Ishikawa (cell line): ENCODE measurements at regions not wholly inside any gene's neighbourhood (a gene's known extent, or its start where the extent isn't known, plus 50 kb on each side); places are given as distances from the start of the nearest gene placed in this dataset.

Experiments used
- CEBPB ChIP-seq: IDR thresholded peaks from 2 replicates; pipeline ENCODE4 v1.6.1; 2012
- CREB1 ChIP-seq: IDR thresholded peaks from 2 replicates; pipeline ENCODE4 v1.6.1; 2012; ENCODE audit warnings: low read depth
- EGR1 ChIP-seq: IDR thresholded peaks from 2 replicates; pipeline ENCODE4 v1.6.1; 2012
- EP300 ChIP-seq: IDR thresholded peaks from 2 replicates; pipeline ENCODE4 v1.6.1; 2012; ENCODE audit warnings: borderline replicate concordance
- FOXM1 ChIP-seq: IDR thresholded peaks from 2 replicates; pipeline ENCODE4 v1.6.1; 2012; ENCODE audit warnings: low read depth, borderline replicate concordance
- NFIC ChIP-seq: IDR thresholded peaks from 2 replicates; pipeline ENCODE4 v1.6.1; 2012
- RAD21 ChIP-seq: IDR thresholded peaks from 2 replicates; pipeline ENCODE4 v1.6.1; 2012; ENCODE audit warnings: low read depth
- TAF1 ChIP-seq: IDR thresholded peaks from 2 replicates; pipeline ENCODE4 v1.6.1; 2012; ENCODE audit warnings: low read depth, mild to moderate bottlenecking
- TCF12 ChIP-seq: IDR thresholded peaks from 2 replicates; pipeline ENCODE4 v1.6.1; 2012; ENCODE audit warnings: low read depth
- TEAD4 ChIP-seq: IDR thresholded peaks from 2 replicates; pipeline ENCODE4 v1.6.1; 2012
- YY1 ChIP-seq: IDR thresholded peaks from 2 replicates; pipeline ENCODE4 v1.6.1; 2012; ENCODE audit warnings: low read depth
- ZBTB7A ChIP-seq: IDR thresholded peaks from 2 replicates; pipeline ENCODE4 v1.6.1; 2012; ENCODE audit warnings: low read depth
- TF ChIP-seq, protein P1 (sequence below): IDR thresholded peaks from 2 replicates; pipeline ENCODE4 v1.6.1; 2012
- TF ChIP-seq, protein P2 (sequence below): IDR thresholded peaks from 2 replicates; pipeline ENCODE4 v1.6.1; 2012
- TF ChIP-seq, protein P3 (sequence below): IDR thresholded peaks from 2 replicates; pipeline ENCODE4 v1.6.1; 2012; ENCODE audit warnings: low read depth, mild to moderate bottlenecking

DNA sequence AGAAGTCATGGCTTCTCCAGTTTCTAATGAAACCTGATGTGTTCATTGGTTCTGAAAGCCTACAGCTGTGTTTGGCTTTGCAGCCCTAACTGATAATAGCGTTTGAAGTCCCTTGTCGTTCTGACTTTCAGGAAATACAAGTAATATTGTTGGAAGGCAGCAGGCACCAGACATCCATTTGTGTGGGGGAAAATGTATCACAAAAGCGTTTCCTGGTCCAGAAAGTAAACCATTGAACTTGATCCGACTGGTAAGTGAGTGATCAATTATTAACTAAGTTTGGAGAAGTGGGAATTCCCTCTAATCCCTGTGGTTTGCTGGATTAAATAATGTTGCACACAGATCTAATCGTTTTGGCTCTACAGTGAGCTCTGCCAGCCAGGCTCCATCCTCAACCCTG lies 77.3 kb upstream of the LTA4H start:
- no peak for TF ChIP-seq ZBTB7A

DNA sequence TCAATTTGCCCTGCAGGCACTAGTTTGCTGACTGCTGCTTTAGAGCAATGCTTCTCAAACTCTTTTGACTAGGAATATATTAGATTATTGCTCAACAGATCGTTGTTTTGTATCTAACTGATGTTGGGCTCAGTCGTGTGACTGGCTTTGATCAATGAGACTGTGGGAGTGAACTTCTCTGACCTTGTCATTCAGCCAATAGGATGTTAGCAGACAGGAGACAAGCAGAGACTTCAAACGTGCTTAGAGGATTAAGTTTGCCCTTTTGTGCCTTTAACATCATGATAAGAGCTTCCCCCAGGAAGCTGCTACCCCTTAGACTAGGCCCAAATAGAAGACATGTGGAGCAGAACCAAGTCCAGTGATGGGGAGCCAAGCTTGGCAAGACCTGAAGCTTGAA lies 76.7 kb upstream of the ELK3 start:
- TF ChIP-seq CEBPB (no peak), EP300 (no peak)

DNA sequence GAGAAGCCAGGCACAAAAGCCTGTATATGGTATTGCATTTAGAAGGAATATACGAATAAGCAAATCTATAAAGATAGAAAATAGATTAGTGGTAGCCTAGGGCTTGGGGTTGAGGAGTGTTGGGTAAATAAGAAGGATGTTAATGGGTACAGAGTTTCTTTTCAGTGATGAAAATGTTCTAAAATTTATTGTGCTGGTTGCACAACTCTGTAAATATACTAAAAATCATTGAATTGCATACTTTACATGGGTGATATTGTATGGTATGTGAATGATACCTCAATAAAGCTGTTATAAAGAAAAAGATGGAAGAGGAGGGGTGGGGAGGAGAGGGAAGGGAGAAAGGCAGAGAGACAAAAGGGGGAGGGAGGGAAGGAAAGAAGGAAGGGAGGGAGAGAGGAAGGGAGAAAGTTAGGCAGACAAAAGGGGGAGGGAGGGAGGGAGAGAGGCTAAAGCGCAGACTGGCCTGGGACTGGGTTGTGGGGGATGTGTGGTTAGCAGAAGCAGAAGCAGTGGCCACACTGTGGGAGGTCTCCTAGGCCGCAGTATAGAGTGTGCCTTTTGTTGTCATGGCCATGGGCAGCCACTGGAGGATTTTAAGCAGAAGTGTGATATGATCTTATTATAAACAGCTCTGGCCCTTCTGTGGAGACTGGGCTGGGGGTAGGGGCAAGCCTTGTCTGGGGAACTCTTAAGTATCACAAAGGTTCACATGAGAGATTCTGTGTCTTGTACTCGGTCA lies 73.6 kb upstream of the ELK3 start:
- TF ChIP-seq, protein P1, sequence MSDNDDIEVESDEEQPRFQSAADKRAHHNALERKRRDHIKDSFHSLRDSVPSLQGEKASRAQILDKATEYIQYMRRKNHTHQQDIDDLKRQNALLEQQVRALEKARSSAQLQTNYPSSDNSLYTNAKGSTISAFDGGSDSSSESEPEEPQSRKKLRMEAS, result no peak
- no peak for TF ChIP-seq TCF12
- no peak for TF ChIP-seq TEAD4
- no peak for TF ChIP-seq YY1
- TF ChIP-seq EGR1, result no peak
- TF ChIP-seq, protein P2, sequence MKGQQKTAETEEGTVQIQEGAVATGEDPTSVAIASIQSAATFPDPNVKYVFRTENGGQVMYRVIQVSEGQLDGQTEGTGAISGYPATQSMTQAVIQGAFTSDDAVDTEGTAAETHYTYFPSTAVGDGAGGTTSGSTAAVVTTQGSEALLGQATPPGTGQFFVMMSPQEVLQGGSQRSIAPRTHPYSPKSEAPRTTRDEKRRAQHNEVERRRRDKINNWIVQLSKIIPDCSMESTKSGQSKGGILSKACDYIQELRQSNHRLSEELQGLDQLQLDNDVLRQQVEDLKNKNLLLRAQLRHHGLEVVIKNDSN, result no peak
- TF ChIP-seq, protein P3, sequence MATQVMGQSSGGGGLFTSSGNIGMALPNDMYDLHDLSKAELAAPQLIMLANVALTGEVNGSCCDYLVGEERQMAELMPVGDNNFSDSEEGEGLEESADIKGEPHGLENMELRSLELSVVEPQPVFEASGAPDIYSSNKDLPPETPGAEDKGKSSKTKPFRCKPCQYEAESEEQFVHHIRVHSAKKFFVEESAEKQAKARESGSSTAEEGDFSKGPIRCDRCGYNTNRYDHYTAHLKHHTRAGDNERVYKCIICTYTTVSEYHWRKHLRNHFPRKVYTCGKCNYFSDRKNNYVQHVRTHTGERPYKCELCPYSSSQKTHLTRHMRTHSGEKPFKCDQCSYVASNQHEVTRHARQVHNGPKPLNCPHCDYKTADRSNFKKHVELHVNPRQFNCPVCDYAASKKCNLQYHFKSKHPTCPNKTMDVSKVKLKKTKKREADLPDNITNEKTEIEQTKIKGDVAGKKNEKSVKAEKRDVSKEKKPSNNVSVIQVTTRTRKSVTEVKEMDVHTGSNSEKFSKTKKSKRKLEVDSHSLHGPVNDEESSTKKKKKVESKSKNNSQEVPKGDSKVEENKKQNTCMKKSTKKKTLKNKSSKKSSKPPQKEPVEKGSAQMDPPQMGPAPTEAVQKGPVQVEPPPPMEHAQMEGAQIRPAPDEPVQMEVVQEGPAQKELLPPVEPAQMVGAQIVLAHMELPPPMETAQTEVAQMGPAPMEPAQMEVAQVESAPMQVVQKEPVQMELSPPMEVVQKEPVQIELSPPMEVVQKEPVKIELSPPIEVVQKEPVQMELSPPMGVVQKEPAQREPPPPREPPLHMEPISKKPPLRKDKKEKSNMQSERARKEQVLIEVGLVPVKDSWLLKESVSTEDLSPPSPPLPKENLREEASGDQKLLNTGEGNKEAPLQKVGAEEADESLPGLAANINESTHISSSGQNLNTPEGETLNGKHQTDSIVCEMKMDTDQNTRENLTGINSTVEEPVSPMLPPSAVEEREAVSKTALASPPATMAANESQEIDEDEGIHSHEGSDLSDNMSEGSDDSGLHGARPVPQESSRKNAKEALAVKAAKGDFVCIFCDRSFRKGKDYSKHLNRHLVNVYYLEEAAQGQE, result no peak
- no peak for TF ChIP-seq CREB1
- TF ChIP-seq FOXM1, result no peak
- no peak for TF ChIP-seq EP300
- TF ChIP-seq RAD21, result no peak
- no peak for TF ChIP-seq NFIC
- no peak for TF ChIP-seq ZBTB7A
- no peak for TF ChIP-seq CEBPB
- no peak for TF ChIP-seq TAF1

DNA sequence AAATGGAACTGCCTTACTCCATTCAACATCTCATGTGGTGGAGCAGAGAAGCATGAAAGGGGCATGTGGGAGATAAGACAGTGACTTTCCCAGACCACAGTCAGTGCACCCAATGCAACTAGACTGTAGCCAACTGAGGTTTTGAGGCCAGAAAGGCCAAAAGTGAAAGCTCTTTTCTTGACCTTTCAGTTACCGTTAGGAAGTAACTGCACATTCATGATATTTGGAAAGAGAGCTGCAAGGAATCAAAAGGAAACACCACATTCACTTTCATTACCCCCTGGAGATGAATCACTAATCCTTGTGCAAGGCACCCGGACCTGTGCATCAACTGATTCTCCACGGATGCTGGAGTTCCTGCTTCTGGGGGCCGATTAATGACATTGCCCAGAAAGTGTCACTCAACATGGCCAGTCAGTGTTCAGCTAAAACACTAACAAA lies 72.9 kb upstream of the ELK3 start:
- TF ChIP-seq TAF1 (no peak), TCF12 (no peak), CEBPB (no peak), ZBTB7A (no peak), EGR1 (no peak), CREB1 (no peak), EP300 (no peak), YY1 (no peak), TEAD4 (no peak), NFIC (no peak), RAD21 (no peak), FOXM1 (no peak)
- TF ChIP-seq, protein P3, result no peak
- TF ChIP-seq, protein P2, result no peak
- TF ChIP-seq, protein P1, result no peak

DNA sequence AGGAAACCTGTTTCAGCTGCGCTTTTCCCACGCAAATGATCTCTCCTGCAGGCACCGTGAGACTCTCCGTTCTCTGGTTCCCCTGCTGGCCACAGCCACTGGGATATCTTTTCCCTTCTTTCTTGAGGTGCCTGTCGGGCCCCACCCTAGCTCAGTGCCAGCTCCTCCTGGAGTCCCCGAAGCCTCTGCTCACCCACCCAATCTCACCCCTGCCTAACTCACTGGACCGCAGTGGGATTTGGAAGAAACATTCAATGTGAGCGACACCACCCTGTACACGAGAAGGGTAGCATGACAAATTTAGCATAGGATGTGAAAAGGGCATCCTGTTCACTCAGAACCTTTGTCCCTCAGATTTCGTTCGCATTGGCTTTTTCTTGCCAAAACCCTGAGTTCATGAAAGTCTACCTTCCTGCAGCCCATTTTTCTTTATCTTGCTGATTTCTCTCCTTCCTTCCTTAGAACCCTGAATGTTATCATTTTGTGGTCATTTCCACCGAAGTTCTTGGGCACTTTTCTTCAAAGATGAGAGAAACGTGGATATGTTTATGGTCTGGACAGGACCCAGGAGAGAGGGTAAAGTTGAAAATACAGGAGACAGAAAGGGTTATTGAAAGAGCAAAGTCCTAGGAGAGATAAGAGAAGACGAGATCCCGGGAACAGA lies 63.6 kb upstream of the ELK3 start:
- TF ChIP-seq, protein P2, result no peak
- TF ChIP-seq TCF12, result no peak

DNA sequence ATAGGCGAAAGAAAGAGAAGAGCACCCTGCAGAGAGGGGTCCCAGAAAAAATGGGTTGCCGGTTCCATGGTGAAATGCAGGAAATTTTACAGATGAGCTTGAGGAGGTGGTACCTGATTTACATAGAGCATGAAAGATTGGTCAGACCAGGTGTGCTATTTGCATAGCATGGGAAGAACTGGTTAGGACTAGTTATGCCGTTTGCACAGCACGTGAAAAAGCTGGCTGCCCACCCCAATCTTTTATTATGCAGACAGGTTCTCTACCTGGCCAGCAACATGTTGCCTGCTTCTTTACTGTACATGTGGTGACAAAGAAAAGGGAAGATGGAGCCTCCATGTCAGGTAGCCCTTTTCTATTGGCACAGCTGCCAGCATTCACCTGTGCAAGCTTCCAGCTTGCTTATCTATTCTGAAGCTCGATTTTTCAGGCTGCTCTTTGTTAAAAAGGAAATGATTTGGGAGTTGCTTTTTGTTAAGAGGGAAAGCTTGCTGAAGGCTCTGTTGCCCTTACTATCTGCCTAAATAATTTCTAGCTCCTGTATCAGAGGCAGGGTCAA lies 62.9 kb upstream of the ELK3 start:
- TF ChIP-seq EP300 (no peak), YY1 (no peak), ZBTB7A (no peak), CEBPB (no peak), CREB1 (no peak)
- TF ChIP-seq, protein P3, result no peak
- TF ChIP-seq, protein P1, result peak; percentile 60; the same call in 1 of the 2 replicates
